Esophagus mucosa (tissue), 1 donor: ENCODE measurements at regions not wholly inside any gene's neighbourhood (a gene's known extent, or its start where the extent isn't known, plus 50 kb on each side); places are given as distances from the start of the nearest gene placed in this dataset.

ENCODE experiments used
- ATAC-seq: fragments of 200-7000 bp; cut with Tn5 transposase; one replicate; pipeline ENCODE4 v1.9.1; 2020
- donor health status: DM: yes; HTN: yes; CAD: no.

DNA sequence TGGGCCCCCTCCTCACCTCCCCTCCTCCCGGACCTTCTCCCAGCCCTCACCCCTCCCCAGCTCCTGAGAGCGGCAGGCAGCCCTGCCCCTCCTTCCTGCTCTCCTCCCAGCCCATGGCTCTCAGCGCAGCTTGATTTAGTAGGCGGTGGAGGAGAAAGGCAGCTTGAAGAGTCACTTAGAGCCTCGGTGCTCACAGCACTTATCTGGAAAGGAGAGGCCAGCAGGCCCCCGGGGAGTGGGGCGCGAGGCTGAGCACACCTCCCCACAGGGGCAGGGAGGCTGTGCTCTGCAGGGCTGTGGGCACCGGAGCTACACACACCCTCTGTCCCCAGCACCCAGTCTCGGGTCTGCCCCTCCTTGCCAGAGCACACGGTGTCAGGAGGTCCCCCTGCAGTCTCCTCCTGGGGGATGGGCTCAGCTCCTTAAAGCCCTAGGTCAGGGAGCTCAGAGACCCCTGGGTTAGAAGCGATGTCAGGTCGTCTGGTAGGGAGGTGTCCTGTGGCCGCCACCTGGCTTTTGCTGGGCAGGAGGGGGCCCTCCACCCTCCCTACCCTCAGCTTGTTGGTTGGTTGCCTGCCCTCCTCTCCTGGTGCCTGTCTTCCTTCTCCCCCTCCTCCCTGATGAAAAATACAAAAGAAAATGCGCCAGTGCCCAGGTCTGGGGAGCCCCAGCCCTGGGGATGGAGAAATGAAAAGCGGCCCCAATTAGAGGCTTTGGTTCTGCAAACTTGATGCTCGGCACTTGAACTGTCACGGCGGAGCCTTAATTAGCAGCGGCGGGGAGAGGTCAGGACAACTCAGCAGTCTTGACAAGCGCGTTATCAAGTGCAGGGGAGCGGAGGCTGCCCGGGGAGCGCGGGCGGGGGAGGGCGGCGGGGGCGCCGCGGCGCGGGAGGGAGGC, 151.1 kb upstream of the GSE1 start:
- no peak for ATAC-seq

- no peak for ATAC-seq
Measured at GRCh38 chr16:85462714-85463611, 150.2 kb upstream of the GSE1 start.

- no peak for ATAC-seq
Measured at GRCh38 chr16:85463672-85464382, 149.3 kb upstream of the GSE1 start.

DNA sequence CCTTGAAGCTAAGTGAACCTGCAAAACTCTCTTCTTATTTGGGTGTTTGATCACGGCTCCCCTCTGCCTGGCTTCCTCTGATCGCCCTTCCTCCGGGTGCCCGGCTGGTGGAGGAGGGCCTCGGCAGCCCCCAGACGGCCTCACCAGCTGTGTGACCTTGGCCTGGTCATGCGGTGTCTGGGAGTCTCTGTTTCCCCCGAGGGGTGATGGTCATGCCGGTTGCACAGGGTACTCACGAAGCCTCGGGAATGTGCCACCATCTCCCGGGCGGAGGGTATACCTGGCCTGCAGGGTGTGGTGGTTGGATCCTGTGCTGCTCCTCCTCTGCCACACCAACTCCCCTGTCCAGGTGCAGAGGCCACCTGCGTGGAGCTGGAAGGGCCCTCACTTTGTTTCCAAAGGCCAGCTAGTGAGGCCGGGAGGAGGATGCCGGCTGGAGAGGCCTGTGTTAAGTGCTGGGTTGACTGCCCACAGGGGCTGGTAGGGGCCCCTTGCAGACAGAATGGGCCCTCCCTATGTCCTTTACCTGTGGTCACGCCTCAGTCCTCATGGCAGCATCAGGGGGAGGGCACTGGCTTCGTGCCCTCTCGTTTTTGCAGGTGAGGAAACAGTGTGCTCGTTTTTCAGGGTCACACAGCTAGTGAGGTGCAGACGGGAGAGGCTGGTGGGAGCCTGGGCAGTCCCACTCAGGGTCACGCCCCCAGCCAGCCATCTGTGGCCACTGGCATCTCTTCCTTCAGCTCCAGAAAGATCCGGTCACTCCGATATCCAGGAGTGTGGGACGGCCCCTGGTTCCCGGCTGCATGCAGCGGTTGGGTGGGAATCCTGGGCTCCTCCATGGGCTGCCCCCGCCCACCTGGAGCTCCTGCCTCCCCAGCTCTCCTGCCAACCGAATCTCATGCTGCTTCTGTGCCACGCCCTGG, 148.5 kb upstream of the GSE1 start:
- ATAC-seq = no peak

- ATAC-seq = no peak
Measured at GRCh38 chr16:85465328-85466303, 147.5 kb upstream of the GSE1 start.

DNA sequence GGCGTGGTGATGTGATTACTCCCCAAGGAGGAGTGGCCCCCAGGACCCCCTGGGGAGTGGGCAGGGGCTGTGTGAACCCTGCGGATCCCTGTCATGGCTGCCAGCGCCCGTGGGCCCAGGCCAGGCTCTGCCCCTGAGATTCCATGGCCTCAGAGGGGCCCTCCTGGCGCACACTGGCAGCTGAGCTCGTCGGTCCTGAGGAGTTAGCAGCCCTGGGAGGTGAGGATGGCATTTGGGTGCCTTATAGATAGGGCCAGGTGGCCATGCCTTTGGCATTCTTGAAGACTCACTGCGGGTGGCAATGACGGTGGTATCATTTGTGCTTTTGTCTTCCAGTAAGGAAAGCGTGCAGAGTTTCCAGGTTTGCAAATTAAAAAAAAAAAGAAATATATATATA, 146.8 kb upstream of the GSE1 start:
- no peak for ATAC-seq

DNA sequence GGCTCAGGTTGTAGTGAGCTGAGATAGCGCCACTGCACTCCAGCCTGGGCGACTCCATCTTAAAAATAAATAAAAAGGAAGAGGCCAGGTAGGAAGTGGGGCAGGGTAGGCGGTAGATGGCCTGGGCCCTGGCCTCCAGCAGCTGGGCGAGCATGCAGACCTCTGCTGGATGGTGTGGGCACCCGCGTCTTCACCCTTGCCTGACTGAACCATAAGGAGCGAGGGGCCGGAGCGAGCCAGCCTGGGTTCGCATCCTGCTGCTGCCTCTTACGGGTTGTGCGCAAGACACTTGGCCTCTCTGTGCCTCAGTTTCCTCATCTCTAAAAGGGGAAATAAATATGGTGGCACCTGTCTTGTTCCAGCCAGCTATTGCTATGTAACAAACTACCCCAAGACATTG, 146.1 kb upstream of the GSE1 start:
- ATAC-seq = no peak

- no peak for ATAC-seq
Measured at GRCh38 chr16:85469929-85470590, 143.1 kb upstream of the GSE1 start.

DNA sequence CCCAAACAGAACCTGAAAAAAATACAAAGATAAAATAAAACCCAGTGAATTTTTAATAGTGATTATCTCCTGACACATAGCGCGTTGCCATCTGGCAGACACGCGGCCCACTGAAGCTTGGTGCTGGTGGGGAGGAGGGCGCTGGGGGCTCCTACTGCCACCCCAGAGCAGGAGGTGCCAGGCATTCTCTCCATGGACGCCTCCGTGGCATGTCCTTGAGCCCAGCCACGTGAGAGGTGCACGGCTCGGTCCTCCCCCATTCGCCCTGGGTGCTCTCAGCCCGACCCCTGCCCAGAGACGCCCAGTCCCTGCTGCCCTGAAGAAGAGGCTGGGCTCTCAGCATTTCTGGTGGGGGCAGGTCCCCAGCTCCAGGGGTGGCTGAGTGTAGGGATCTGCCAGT, 142.2 kb upstream of the GSE1 start:
- ATAC-seq = no peak

GRCh38 chr16:85471469-85472431, 141.4 kb upstream of the GSE1 start:
- ATAC-seq = peak; percentile 57

GRCh38 chr16:85472514-85472913, 140.6 kb upstream of the GSE1 start:
- ATAC-seq = no peak

GRCh38 chr16:85473323-85473722, 139.8 kb upstream of the GSE1 start:
- ATAC-seq = no peak

DNA sequence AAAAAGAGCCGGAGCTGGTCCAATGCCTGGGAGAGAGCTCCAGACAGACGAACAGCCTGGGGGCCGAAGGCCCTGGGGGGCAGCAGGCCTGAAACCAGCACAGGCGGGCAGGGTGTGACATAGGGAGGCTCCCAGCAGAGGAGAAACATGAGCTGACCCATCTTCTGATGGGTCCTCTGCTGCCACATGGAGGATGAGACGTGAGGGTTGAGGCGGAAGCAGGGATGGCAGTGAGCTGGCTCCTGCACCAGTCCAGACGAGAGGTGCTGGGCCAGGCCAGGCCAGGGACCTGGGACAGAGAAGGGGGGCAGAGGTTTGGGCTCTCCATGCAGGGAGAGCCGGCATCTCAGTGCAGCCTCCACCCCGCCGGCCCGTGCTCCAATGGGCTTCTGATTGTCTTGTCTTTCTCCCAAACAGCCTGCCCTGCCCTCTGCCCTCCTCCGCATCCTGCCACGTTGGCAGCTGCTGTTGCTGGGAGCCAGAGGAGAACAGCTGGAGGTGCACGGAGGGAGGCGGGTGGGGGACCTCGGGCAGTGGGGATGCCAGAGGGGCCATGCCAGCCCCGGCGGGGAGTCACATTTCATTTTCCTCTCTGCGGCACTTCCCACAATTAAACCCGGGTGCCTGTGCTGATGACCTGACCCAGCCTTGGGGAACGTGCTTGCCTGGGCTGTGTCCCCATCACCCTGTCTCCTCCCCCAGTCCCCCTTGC, 139.1 kb upstream of the GSE1 start:
- peak; percentile 36 for ATAC-seq

DNA sequence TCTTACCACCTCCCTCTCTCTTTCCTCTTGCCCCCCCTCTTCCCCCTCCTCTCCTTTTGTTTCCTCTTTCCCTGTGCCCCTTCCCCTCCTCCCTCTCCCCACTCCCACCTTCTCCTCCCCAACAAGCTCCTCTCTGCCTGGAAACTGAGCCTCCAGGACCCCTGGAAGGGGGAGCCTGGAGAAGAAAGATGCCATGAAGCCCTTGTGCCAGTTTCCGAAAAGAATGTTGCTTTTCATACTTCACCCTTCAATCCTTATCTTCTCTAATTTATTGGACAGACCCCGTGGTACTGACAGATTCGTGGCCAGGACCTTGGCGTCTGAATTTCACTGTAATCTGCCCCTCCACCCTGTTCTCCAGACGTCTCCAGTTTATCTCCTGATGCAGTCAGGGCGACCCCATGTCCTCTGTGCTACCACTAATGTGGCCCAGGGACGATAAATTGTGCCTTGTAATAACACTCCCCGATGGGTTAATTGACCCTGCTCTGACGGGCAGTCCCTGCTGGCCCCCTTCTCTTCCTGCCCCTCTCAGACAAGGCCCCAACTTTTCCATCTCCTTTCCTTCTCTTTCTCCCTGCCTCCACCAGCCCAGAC, 138.4 kb upstream of the GSE1 start:
- ATAC-seq = no peak

- peak; percentile 14 for ATAC-seq
Measured at GRCh38 chr16:85475233-85475632, 137.9 kb upstream of the GSE1 start.

GRCh38 chr16:85475691-85476300, 137.3 kb upstream of the GSE1 start:
- no peak for ATAC-seq

GRCh38 chr16:85476389-85476788, 136.7 kb upstream of the GSE1 start:
- ATAC-seq = no peak
